H1 (cell line): ENCODE measurements at regions not wholly inside any gene's neighbourhood (a gene's known extent, or its start where the extent isn't known, plus 50 kb on each side); places are given as distances from the start of the nearest gene placed in this dataset.

Experiments used
- CTCF ChIA-PET: fragments of 300-600 bp; sonication (Branson Sonifier 250); formaldehyde crosslinking; loops from one replicate; lab custom pipeline; 2021; ENCODE audit not compliant: partially characterized antibody; lab: Charles Lee
- POLR2A ChIA-PET: fragments of 300-600 bp; sonication (Branson Sonifier 250); formaldehyde crosslinking; loops from one replicate; lab custom pipeline; 2021; ENCODE audit warnings: inconsistent platforms; ENCODE audit not compliant: partially characterized antibody; lab: Charles Lee
- DNase-seq, 2 experiments: peaks; one replicate each; pipeline versions ENCODE4 v3.0.0 to v3.0.0-alpha.2; 2010 to 2022; ENCODE audit warnings: low spot score in 2 of 2, low read depth in 1 of 2, mixed read lengths in 1 of 2
- FAIRE-seq: peaks from 2 replicates; lab custom pipeline; 2011; peaks lifted over from hg19 to GRCh38; lab: Jason Lieb, UNC
- H2AFZ ChIP-seq: 2 replicates; pipeline ENCODE4 v1.8.1; 2012; ENCODE audit warnings: low read length, inconsistent platforms
- H2AK5ac ChIP-seq: 2 replicates; pipeline ENCODE4 v1.6.1; 2013; ENCODE audit warnings: low read depth, low read length
- H2BK120ac ChIP-seq: replicated peaks from 2 replicates; pipeline ENCODE3; 2013; ENCODE audit warnings: low read depth, low read length, inconsistent platforms
- H2BK12ac ChIP-seq: 2 replicates; pipeline ENCODE4 v1.6.1; 2013; ENCODE audit warnings: low read depth, low read length
- H2BK15ac ChIP-seq: 2 replicates; pipeline ENCODE4 v1.6.1; 2013; ENCODE audit warnings: low read length
- H2BK20ac ChIP-seq: 2 replicates; pipeline ENCODE4 v1.6.1; 2013; ENCODE audit warnings: low read length
- H2BK5ac ChIP-seq: 2 replicates; pipeline ENCODE4 v1.6.1; 2013; ENCODE audit warnings: low read depth, low read length
- H3K14ac ChIP-seq: 2 replicates; pipeline ENCODE4 v1.6.1; 2013; ENCODE audit warnings: inconsistent platforms; ENCODE audit not compliant: insufficient read length
- H3K18ac ChIP-seq: 2 replicates; pipeline ENCODE4 v1.6.1; 2013; ENCODE audit warnings: low read length; ENCODE audit errors: extremely low read depth
- H3K23ac ChIP-seq: 2 replicates; pipeline ENCODE4 v1.6.1; 2013; ENCODE audit warnings: inconsistent platforms; ENCODE audit not compliant: insufficient read length
- H3K23me2 ChIP-seq: 2 replicates; pipeline ENCODE4 v1.6.1; 2013; ENCODE audit warnings: low read depth, low read length
- H3K27ac ChIP-seq: 2 replicates; pipeline ENCODE4 v1.6.1; 2011; ENCODE audit warnings: low read depth, low read length, inconsistent platforms
- H3K27me3 ChIP-seq, 4 experiments: replicated peaks in 1 of 4; 1 replicate in 1 of 4; 2 replicates in 3 of 4; pipeline versions ENCODE4 v1.6.1 to v1.8.1; 2011 to 2013; ENCODE audit warnings: low read length in 3 of 4, mild to moderate bottlenecking in 3 of 4, inconsistent platforms in 2 of 4, mixed read lengths in 2 of 4, moderate library complexity in 1 of 4; ENCODE audit not compliant: control insufficient read depth in 3 of 4, insufficient read depth in 3 of 4; ENCODE audit errors: extremely low read depth in 1 of 4
- H3K36me3 ChIP-seq, 4 experiments: 2 replicates each; pipeline versions ENCODE4 v1.6.1 to v1.8.1; 2011 to 2013; ENCODE audit warnings: mild to moderate bottlenecking in 4 of 4, low read length in 3 of 4, moderate library complexity in 2 of 4, control low read depth in 1 of 4, inconsistent platforms in 1 of 4; ENCODE audit not compliant: insufficient read depth in 4 of 4, control insufficient read depth in 2 of 4
- H3K4ac ChIP-seq: replicated peaks from 2 replicates; pipeline ENCODE3; 2013; ENCODE audit warnings: low read length, low read depth, mixed read lengths, inconsistent platforms; ENCODE audit not compliant: insufficient read length
- H3K4me1 ChIP-seq, 4 experiments: replicated peaks in 1 of 4; 1 replicate in 1 of 4; 2 replicates in 3 of 4; pipeline versions ENCODE4 v1.6.1 to v1.8.1; 2011 to 2013; ENCODE audit warnings: low read length in 3 of 4, inconsistent platforms in 2 of 4, mixed read lengths in 1 of 4; ENCODE audit not compliant: insufficient read depth in 4 of 4, control insufficient read depth in 3 of 4
- H3K4me2 ChIP-seq, 2 experiments: 2 replicates each; pipeline versions ENCODE4 v1.6.1 to v1.8.1; 2011 to 2013; ENCODE audit warnings: low read depth in 2 of 2, low read length in 2 of 2, control low read depth in 1 of 2, inconsistent platforms in 1 of 2, mild to moderate bottlenecking in 1 of 2; ENCODE audit not compliant: insufficient read depth in 1 of 2
- H3K4me3 ChIP-seq, 4 experiments: fragments of 200-600, 300-600 bp in 1 of 4; sonication (generic), shearing (Covaris generic), sonication (Bioruptor Twin) in 1 of 4; 2 replicates each; pipeline versions ENCODE4 v1.5.1 to v1.8.1; 2011 to 2016; ENCODE audit warnings: low read length in 4 of 4, low read depth in 3 of 4, control low read depth in 2 of 4, inconsistent platforms in 2 of 4, mild to moderate bottlenecking in 2 of 4, mixed read lengths in 1 of 4, moderate library complexity in 1 of 4; ENCODE audit not compliant: insufficient read depth in 2 of 4; ENCODE audit errors: extremely low read depth in 1 of 4
- H3K56ac ChIP-seq: replicated peaks from 2 replicates; pipeline ENCODE3; 2013; ENCODE audit warnings: low read depth, mild to moderate bottlenecking, mixed read lengths, low read length, inconsistent platforms; ENCODE audit not compliant: insufficient read length
- H3K79me1 ChIP-seq: 2 replicates; pipeline ENCODE4 v1.6.1; 2013; ENCODE audit warnings: low read depth, low read length, control low read depth
- H3K79me2 ChIP-seq, 2 experiments: 2 replicates each; pipeline versions ENCODE4 v1.6.1 to v1.8.1; 2012 to 2013; ENCODE audit warnings: low read length in 2 of 2, mild to moderate bottlenecking in 2 of 2, inconsistent platforms in 1 of 2; ENCODE audit not compliant: insufficient read depth in 2 of 2, control insufficient read depth in 1 of 2
- H3K9ac ChIP-seq, 4 experiments: replicated peaks in 1 of 4; 1 replicate in 1 of 4; 2 replicates in 3 of 4; pipeline versions ENCODE4 v1.6.1 to v1.8.1; 2011 to 2013; ENCODE audit warnings: low read depth in 3 of 4, low read length in 3 of 4, control low read depth in 2 of 4, mild to moderate bottlenecking in 2 of 4, moderate library complexity in 2 of 4, inconsistent platforms in 1 of 4; ENCODE audit errors: extremely low read depth in 1 of 4
- H3K9me3 ChIP-seq, 2 experiments: 2 replicates each; pipeline versions ENCODE4 v1.6.1 to v1.8.1; 2012 to 2013; ENCODE audit warnings: mild to moderate bottlenecking in 2 of 2, moderate library complexity in 2 of 2, control low read depth in 1 of 2, inconsistent platforms in 1 of 2, low read depth in 1 of 2, low read length in 1 of 2, mixed read lengths in 1 of 2; ENCODE audit not compliant: insufficient read depth in 2 of 2
- H4K20me1 ChIP-seq, 2 experiments: replicated peaks in 1 of 2; 2 replicates each; pipeline versions ENCODE3 to v1.8.1; 2011 to 2013; ENCODE audit warnings: inconsistent platforms in 2 of 2, low read length in 2 of 2, mild to moderate bottlenecking in 1 of 2; ENCODE audit not compliant: insufficient read depth in 2 of 2, control insufficient read depth in 1 of 2
- H4K5ac ChIP-seq: 2 replicates; pipeline ENCODE4 v1.6.1; 2013; ENCODE audit warnings: low read length, low read depth, mixed read lengths, inconsistent platforms; ENCODE audit not compliant: insufficient read length
- H4K8ac ChIP-seq: 2 replicates; pipeline ENCODE4 v1.8.0; 2013; ENCODE audit warnings: mild to moderate bottlenecking, moderate library complexity, low read length, inconsistent platforms; ENCODE audit not compliant: insufficient read depth; ENCODE audit errors: extremely low read depth
- H4K91ac ChIP-seq: replicated peaks from 2 replicates; pipeline ENCODE3; 2013; ENCODE audit warnings: low read length, mixed read lengths, inconsistent platforms; ENCODE audit not compliant: insufficient read length
- CBX5 ChIP-seq: fragments of 300-800, 300-1000 bp; sonication (generic); IDR thresholded peaks from 2 replicates; pipeline ENCODE4 v1.7.1; 2016; ENCODE audit warnings: antibody characterized with exemption, low read length, low read depth
- E2F6 ChIP-seq: IDR thresholded peaks from 2 replicates; pipeline ENCODE4 v1.6.1; 2012; ENCODE audit warnings: inconsistent platforms
- EZH2 ChIP-seq: fragments of 200-600 bp; sonication (generic); IDR thresholded peaks from 2 replicates; pipeline ENCODE4 v1.7.1; 2012; ENCODE audit warnings: low read depth, mild to moderate bottlenecking, moderate library complexity, low read length, inconsistent platforms; ENCODE audit not compliant: severe bottlenecking
- GTF2F1 ChIP-seq: IDR thresholded peaks from 2 replicates; pipeline ENCODE4 v1.6.1; 2012; ENCODE audit warnings: low read depth, low read length, improper control_type of control experiment, borderline replicate concordance
- JUND ChIP-seq: IDR thresholded peaks from 2 replicates; pipeline ENCODE4 v1.6.1; 2011; ENCODE audit warnings: mild to moderate bottlenecking, improper control_type of control experiment, low read length
- KDM4A ChIP-seq: IDR thresholded peaks from one replicate; pipeline ENCODE4 v1.7.1; 2012; ENCODE audit warnings: low read depth, mild to moderate bottlenecking, moderate library complexity, low read length, inconsistent platforms; ENCODE audit not compliant: severe bottlenecking
- POLR2A ChIP-seq, 2 experiments: IDR thresholded peaks; 1 replicate in 1 of 2; 2 replicates in 1 of 2; pipeline ENCODE4 v1.6.1; 2011; ENCODE audit warnings: low read depth in 2 of 2, low read length in 2 of 2, mild to moderate bottlenecking in 2 of 2; ENCODE audit errors: control extremely low read depth in 1 of 2
- SIN3A ChIP-seq, 2 experiments: IDR thresholded peaks in 1 of 2; conservative IDR thresholded peaks in 1 of 2; 2 replicates each; pipeline ENCODE4 v1.6.1; 2011 to 2012; ENCODE audit warnings: low read length in 2 of 2, improper control_type of control experiment in 1 of 2, low read depth in 1 of 2, mild to moderate bottlenecking in 1 of 2
- SIX5 ChIP-seq: IDR thresholded peaks from 2 replicates; pipeline ENCODE4 v1.6.1; 2011; ENCODE audit warnings: mild to moderate bottlenecking, low read depth, low read length
- SP1 ChIP-seq: IDR thresholded peaks from 2 replicates; pipeline ENCODE4 v1.6.1; 2011; ENCODE audit warnings: low read depth, low read length
- SP4 ChIP-seq: IDR thresholded peaks from 2 replicates; pipeline ENCODE4 v1.6.1; 2012; ENCODE audit warnings: low read length, inconsistent platforms
- WGBS, 2 experiments: shearing (Covaris generic) in 1 of 2; methylation state at CpG; one replicate each; pipeline versions ENCODE4 v1.1.6 to v1.1.7; 2013 to 2015; ENCODE audit warnings: low lambda C conversion rate in 2 of 2, mixed read lengths in 2 of 2, inconsistent platforms in 1 of 2, low coverage in 1 of 2, missing lambda C conversion rate in 1 of 2; ENCODE audit not compliant: insufficient replicate concordance in 2 of 2, insufficient coverage in 1 of 2, insufficient read length in 1 of 2; ENCODE audit errors: extremely low coverage in 1 of 2, missing lambda C conversion rate in 1 of 2; 5-methylcytosine and 5-hydroxymethylcytosine counted together
- TF ChIP-seq, protein P1 (sequence below): IDR thresholded peaks from 2 replicates; pipeline ENCODE4 v1.6.1; 2011; ENCODE audit warnings: low read depth, mild to moderate bottlenecking, low read length; ENCODE audit not compliant: insufficient read depth

- no peaks in the 10 kb centered on the region for H3K79me2 ChIP-seq
- H3K4ac ChIP-seq: no peak overlapping the region
- peaks cover 6 to 10% of the 10 kb centered on the region in 2 experiments; a peak in 3 of 4 replicates for H3K9me3 ChIP-seq
- H3K4me1 ChIP-seq: peaks cover 0 to 14% (median 0%) of the 10 kb centered on the region in 4 experiments; a peak in 3 of 7 replicates
- FAIRE-seq: no peak
- H2BK120ac ChIP-seq: no peak overlapping the region
- no peaks in the 10 kb centered on the region for H3K79me1 ChIP-seq
- H3K56ac ChIP-seq: no peak overlapping the region
- POLR2A ChIA-PET: no interaction called here
- no peak overlapping the region for H4K91ac ChIP-seq
- no peak for DNase-seq
- H3K23ac ChIP-seq: no peak overlapping the region
- H3K36me3 ChIP-seq: no peaks in the 10 kb centered on the region
- H4K8ac ChIP-seq: no peak overlapping the region
- WGBS, 2 experiments: 91% methylated on average over 4 of the region's 4 CpGs; no CpG with 5 or more reads in 1 of the 2 experiments
- H2BK20ac ChIP-seq: no peak overlapping the region
- no peaks in the 10 kb centered on the region for H4K20me1 ChIP-seq
- no peak overlapping the region for H3K14ac ChIP-seq
- peak overlapping the region; percentile 45; the same call in 1 of the 2 replicates for H2AFZ ChIP-seq
- H2AK5ac ChIP-seq: no peak overlapping the region
- no peaks in the 10 kb centered on the region for H3K27me3 ChIP-seq
- H3K18ac ChIP-seq: no peak overlapping the region
- H3K27ac ChIP-seq: no peak overlapping the region
- no peak overlapping the region for H3K4me3 ChIP-seq
- H2BK5ac ChIP-seq: no peak overlapping the region
- H3K4me2 ChIP-seq: no peak overlapping the region
- H2BK15ac ChIP-seq: no peak overlapping the region
- H3K23me2 ChIP-seq: no peaks in the 10 kb centered on the region
- no peak overlapping the region for H4K5ac ChIP-seq
- H3K9ac ChIP-seq: no peak overlapping the region
- CTCF ChIA-PET: interaction anchor here (0.6 to 2.7 kb wide), 5 partner anchors 19 to 1973 kb away, joined by 3 to 8 read pairs (median 3); no protein-coding TSS in a partner anchor
- peak overlapping the region; percentile 2; the same call in 1 of the 2 replicates for H2BK12ac ChIP-seq
- no peak for TF ChIP-seq JUND
- no peak for TF ChIP-seq SP1
- no peak for TF ChIP-seq CBX5
- no peak for TF ChIP-seq EZH2
- TF ChIP-seq SIX5: no peak
- no peak for TF ChIP-seq E2F6
- no peak for TF ChIP-seq KDM4A
- TF ChIP-seq SP4: no peak
- TF ChIP-seq, protein P1, sequence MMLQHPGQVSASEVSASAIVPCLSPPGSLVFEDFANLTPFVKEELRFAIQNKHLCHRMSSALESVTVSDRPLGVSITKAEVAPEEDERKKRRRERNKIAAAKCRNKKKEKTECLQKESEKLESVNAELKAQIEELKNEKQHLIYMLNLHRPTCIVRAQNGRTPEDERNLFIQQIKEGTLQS: no peak
- no peak for TF ChIP-seq GTF2F1
- TF ChIP-seq SIN3A (conservative IDR thresholded peaks at IDR 0.05 in 1 of 2, IDR thresholded peaks at IDR 0.05 in 1 of 2; ENCODE audit: low read depth in 1 of 2, low read length in 2 of 2): no peak
- no peak for TF ChIP-seq POLR2A (IDR thresholded peaks at IDR 0.05; ENCODE audit: control extremely low read depth in 1 of 2, low read depth in 2 of 2, low read length in 2 of 2)
These were observed 130.0 kb upstream of the HS3ST2 start for GRCh38 chr16:22683730-22684573.
